GM19239 (cell line): ENCODE measurements at regions not wholly inside any gene's neighbourhood (a gene's known extent, or its start where the extent isn't known, plus 50 kb on each side); places are given as distances from the start of the nearest gene placed in this dataset.

Experiments
- DNase-seq: peaks from one replicate; pipeline ENCODE4 v3.0.0; 2011; ENCODE audit warnings: low spot score; ENCODE audit not compliant: insufficient read length
- FAIRE-seq: peaks from 2 replicates; lab custom pipeline; 2011; peaks lifted over from hg19 to GRCh38; lab: Jason Lieb, UNC

- FAIRE-seq: no peak
- no peak for DNase-seq
Observed at GRCh38 chr1:29967261-29967660, 730.9 kb downstream of the PTPRU start.

DNA sequence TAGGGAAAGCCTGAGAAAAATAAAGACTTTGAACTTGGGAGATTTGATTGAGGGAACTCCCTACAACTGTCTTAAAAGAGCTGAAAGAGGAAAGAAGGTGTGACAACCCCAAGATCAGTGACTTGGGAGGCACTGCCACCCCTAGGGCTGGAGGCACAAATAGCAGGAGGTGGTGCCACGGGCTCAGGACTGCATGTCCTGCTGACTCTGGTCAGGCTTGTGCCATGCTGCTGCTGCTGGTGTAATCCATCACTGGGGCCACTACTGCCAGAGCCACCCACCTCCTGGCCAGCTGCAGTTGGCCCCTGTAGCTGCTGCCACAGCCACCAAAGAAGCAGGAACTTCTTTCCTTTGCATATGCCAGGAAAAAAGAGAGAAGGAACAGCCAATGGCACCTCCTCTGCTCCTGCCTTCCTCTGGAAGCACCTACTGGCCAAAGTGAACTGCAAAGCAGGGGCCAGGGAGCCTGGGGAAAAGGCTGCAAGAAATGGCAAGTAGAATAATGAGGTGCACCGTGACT is 730.3 kb downstream of the PTPRU start:
- DNase-seq (no peak), FAIRE-seq (no peak)

DNA sequence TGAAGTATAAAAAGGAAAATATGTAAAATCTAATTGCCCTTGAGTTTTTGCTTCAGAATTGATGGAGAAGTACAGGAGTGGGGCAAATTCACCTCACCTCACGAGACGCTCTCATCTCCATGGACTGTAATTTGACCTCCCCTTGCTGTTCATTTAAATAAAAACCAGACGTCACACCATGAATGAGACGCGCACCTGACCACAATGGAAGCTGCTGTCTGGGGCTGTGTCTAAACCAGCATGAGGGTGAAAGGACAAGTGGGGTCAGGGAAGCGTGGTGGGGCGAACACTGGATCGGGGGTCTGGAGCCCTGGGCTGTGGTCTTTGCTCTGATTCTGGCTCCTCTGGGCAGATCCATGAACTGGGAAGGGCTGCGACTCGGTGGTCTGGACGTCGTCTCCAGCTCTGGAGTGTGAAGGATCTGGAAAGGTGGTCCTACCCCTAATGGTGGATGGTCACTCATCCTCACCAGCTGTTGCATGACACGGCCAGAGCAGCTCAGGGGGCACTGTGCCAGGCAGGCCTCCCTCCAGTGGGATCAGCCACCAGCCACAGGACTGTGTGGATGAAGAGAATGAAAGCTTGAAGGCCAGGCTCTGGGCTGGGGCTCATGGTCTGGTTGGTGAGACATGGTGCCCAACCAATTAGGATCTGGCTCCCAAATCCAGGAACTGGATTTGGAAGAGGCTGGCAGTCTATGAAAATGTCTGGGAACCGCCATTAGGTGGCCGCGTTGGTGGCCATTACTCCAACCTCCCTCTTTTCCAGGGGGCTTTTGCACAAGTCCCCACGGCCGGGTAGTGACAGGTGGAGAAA is 728.6 kb downstream of the PTPRU start:
- DNase-seq: no peak
- no peak for FAIRE-seq

GRCh38 chr1:29963946-29964345 is 727.6 kb downstream of the PTPRU start:
- FAIRE-seq (no peak), DNase-seq (no peak)

GRCh38 chr1:29962831-29963247 is 726.5 kb downstream of the PTPRU start:
- FAIRE-seq (no peak), DNase-seq (no peak)

- FAIRE-seq: no peak
- DNase-seq: no peak
Observed at GRCh38 chr1:29962336-29962735, 726.0 kb downstream of the PTPRU start.

DNA sequence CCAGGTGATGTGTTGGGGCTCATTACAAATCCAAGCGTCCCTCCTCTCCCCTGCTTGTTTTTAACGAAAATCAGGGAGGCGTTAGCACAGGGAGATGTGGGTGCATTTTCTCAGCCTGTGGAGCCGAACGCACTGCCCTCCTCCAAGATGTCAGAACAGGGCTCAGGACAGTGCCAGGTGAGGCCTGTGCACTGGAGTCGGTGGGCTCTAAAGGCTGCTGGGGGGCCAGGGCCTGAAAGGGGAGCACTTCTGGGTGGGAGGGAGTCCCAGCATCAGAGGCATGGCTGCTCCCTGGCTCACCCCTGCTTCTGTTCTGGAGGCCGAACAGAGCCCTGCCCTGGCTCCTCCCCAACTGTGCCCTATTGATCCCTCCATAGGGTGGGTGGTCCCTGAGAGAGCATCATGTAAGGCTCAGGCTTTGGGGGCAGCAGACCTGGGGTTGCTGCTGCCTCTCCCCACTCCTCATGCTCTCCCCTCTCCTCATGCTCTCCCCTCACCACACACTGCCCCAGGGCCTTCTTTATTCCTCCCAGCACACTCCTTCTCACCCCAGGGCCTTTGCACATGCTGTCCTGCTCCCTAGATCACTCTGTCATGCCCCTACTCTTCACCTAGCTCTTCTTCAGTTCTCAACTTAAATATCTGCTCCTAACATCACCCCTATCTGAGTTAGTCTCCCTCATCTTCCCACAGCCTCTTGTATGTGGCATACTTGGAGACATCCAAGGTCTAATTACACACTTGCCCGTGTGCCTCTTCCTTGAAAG is 725.2 kb downstream of the PTPRU start:
- no peak for DNase-seq
- FAIRE-seq: no peak

- DNase-seq (no peak), FAIRE-seq (no peak)
Observed at GRCh38 chr1:29960876-29961275, 724.6 kb downstream of the PTPRU start.

DNA sequence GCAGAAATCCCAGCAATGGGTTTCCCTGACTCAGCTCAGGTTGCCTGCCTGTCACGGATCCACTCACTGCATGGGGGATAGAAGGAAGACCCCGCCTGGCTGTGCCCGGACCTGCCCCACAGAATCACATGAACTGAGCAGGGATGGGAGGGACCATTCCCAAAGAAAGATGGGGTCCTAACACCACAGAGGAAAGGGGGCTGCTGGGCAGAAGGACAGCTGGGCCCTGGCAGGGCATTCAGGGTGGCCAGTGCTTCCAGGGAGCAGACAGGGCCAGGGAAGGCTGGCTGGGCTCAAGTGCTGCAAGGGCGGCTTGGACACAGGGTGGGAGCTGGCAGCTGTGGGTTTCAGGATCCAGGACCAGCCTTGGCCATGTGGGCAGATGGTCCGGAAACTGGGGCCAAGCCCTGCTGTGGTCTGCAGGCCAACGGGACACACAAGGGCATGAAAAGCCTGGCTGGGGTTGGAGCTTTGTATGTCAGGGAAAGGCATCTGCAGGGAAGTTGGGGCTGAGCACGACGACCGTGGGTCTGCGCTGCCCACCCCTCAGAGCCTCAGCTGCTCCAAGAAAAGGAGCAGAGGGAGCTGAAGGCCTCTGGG is 723.9 kb downstream of the PTPRU start:
- FAIRE-seq (no peak), DNase-seq (no peak)

GRCh38 chr1:29959356-29959755 is 723.0 kb downstream of the PTPRU start:
- DNase-seq: no peak
- no peak for FAIRE-seq

DNA sequence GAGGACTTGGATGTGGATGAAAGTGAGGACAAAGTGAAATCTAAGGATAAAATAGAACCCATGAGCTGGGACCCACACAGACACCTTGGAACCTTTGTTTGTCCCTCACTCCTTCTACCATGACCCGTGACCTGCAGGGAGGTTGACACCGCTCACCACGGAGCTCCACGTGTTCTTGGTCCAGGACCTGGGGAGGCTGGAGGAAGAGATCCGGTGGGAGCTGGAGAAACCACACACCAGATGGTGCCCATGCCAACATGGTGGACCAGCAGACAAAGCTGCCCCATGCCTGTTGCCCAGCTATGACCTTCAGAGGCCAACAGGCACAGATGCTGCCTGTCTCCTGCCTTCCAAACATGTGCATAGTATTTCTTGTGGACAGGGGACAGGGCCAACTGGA is 721.9 kb downstream of the PTPRU start:
- no peak for DNase-seq
- no peak for FAIRE-seq

DNA sequence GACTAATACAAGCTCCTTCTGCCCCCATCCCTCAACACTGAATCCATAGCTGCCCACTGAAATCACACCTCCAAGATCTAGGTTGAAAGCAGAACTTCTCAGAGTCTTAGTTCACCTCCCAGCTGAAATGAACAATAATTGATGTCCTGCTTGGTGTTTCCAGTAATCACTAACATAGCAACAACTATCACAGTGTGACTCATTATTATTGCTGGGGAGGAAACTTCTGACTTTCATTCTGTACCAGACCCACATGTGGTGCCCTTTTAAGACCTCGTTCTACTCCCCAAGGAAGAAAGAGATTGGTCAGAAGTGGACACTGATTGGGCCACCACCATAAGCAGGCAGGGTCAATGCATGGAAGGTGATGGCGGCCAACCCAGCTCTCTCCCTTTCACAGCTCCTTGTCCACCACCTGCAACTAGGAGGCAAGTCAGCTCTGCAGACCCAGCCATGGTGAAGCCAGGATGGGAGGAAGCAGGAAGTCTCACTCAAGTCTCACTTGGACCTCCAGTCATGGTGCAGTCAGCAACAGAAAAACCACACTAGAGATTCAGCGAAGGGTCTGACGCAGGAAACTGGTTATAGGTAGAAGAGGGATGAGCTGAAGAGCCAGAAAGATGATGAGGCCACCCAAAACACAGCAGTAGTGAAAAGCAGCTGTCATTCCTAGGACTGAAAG is 720.2 kb downstream of the PTPRU start:
- no peak for DNase-seq
- no peak for FAIRE-seq

DNA sequence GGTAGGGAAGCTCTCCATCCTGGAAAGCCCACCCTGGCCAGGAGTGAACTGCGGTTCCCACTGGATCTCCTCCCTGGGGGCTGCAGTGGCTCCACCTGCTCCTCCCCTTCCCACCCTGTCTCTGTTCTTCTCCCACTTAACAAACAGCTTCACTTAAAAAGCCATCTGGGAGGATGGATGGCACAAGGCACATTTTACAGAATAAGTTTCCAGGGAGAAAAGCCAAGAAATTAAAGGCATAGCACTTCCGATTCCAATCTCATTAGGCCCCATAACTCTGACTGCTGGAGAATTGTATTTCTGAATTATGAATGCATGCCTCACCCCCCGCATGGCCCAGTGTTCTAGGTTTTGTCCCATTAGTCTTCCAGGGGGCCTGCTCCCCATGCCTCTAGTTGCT is 718.3 kb downstream of the PTPRU start:
- FAIRE-seq (no peak), DNase-seq (no peak)

GRCh38 chr1:29953961-29954360 is 717.6 kb downstream of the PTPRU start:
- FAIRE-seq (no peak), DNase-seq (no peak)

DNA sequence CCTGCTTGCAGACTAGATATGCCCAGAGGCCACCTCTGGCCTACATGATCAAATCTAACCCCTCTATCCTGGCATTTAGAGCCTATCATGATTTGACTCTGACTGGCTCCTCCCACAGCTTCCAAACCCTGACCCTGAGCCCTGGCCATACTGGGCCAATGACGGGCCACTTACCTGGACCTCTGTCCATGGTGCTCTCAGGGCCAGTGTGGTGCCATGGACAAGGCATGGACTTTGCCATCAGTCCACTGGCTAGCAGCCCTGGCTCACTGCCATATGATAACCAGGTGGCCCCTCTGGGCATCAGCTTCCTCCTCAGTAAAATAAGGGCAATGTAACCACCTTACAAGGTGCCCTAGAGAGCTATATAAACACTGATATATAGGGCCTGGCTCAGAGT is 713.4 kb downstream of the PTPRU start:
- FAIRE-seq (no peak), DNase-seq (no peak)

DNA sequence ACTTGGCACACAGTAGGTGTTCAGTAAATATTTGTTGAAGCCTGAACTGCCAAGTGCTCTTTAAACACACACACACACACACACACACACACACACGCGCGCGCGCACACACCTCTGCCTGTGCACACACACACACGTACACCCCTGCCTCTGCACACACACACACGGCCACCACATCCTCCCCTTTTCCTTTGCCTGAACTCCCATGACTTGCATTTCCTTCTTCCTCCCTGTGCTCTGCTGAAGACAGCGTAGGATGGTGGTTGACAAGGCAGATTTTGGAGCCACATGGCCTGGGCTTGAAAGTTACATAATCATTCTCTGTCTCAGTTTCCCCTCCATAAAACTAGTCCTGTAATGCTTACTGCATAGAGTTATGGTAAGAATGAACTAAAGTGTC is 712.3 kb downstream of the PTPRU start:
- DNase-seq (no peak), FAIRE-seq (no peak)

- FAIRE-seq (no peak), DNase-seq (no peak)
Observed at GRCh38 chr1:29946057-29946456, 709.7 kb downstream of the PTPRU start.

GRCh38 chr1:29945426-29945825 is 709.1 kb downstream of the PTPRU start:
- no peak for FAIRE-seq
- no peak for DNase-seq

GRCh38 chr1:29944253-29944905 is 708.1 kb downstream of the PTPRU start:
- no peak for DNase-seq
- no peak for FAIRE-seq

DNA sequence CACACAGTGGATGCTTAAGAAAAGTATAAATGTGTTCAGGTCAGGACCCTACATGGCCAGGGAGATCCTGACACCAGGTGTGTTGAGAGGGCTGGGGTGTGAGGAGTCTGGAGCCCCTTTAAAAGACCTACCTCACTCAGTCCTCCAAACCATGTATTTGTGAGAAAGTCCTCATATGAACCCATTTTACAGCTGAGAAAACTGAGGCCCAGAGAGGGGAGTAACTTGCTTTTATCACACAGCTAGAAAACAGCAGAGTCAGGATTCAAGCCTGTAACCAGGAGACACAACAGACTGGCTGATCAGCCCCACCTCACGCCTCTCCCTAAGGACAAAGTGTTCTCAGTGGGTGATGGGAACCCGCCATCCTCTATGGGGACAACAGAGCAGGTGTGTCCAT is 706.7 kb downstream of the PTPRU start:
- DNase-seq (no peak), FAIRE-seq (no peak)
